BE2C (cell line): ENCODE measurements at regions not wholly inside any gene's neighbourhood (a gene's known extent, or its start where the extent isn't known, plus 50 kb on each side); places are given as distances from the start of the nearest gene placed in this dataset.

Experiments used
- DNase-seq: peaks from one replicate; pipeline ENCODE4 v3.0.0-alpha.2; 2020
- H3K27me3 ChIP-seq: fragments of 250-450 bp; sonication (Bioruptor Pico); 2 replicates; pipeline ENCODE4 v1.5.1; 2020; ENCODE audit warnings: mild to moderate bottlenecking
- H3K36me3 ChIP-seq: fragments of 250-450 bp; sonication (Bioruptor Pico); 2 replicates; pipeline ENCODE4 v1.5.1; 2020; ENCODE audit warnings: mild to moderate bottlenecking
- H3K4me1 ChIP-seq: fragments of 250-450 bp; sonication (Bioruptor Pico); 2 replicates; pipeline ENCODE4 v1.5.1; 2020
- H3K4me3 ChIP-seq: 2 replicates; pipeline ENCODE4 v1.5.1; 2011; ENCODE audit warnings: low read depth, low read length
- H3K9me3 ChIP-seq: fragments of 250-450 bp; sonication (Bioruptor Pico); 2 replicates; pipeline ENCODE4 v1.5.1; 2020
- TF ChIP-seq, protein P1 (sequence below): IDR thresholded peaks from 2 replicates; pipeline ENCODE4 v1.5.1; 2012; ENCODE audit warnings: mild to moderate bottlenecking, low read depth, low read length

GRCh38 chr14:84129007-84129406 is 1400.9 kb upstream of the FLRT2 start:
- Histone ChIP-seq H3K36me3 (no peaks in the 10 kb centered on the region), H3K4me3 (no peak overlapping the region), H3K27me3 (no peaks in the 10 kb centered on the region), H3K4me1 (no peaks in the 10 kb centered on the region), H3K9me3 (no peaks in the 10 kb centered on the region)
- no peak for DNase-seq
- TF ChIP-seq, protein P1, sequence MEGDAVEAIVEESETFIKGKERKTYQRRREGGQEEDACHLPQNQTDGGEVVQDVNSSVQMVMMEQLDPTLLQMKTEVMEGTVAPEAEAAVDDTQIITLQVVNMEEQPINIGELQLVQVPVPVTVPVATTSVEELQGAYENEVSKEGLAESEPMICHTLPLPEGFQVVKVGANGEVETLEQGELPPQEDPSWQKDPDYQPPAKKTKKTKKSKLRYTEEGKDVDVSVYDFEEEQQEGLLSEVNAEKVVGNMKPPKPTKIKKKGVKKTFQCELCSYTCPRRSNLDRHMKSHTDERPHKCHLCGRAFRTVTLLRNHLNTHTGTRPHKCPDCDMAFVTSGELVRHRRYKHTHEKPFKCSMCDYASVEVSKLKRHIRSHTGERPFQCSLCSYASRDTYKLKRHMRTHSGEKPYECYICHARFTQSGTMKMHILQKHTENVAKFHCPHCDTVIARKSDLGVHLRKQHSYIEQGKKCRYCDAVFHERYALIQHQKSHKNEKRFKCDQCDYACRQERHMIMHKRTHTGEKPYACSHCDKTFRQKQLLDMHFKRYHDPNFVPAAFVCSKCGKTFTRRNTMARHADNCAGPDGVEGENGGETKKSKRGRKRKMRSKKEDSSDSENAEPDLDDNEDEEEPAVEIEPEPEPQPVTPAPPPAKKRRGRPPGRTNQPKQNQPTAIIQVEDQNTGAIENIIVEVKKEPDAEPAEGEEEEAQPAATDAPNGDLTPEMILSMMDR: no peak

- TF ChIP-seq, protein P1: no peak
- H3K4me3 ChIP-seq: no peak overlapping the region
- H3K36me3 ChIP-seq: no peaks in the 10 kb centered on the region
- H3K27me3 ChIP-seq: no peaks in the 10 kb centered on the region
- H3K4me1 ChIP-seq: no peaks in the 10 kb centered on the region; the same call in 1 of the 2 replicates
- H3K9me3 ChIP-seq: no peaks in the 10 kb centered on the region
- no peak for DNase-seq
These were observed 1400.0 kb upstream of the FLRT2 start for GRCh38 chr14:84129941-84130340.

DNA sequence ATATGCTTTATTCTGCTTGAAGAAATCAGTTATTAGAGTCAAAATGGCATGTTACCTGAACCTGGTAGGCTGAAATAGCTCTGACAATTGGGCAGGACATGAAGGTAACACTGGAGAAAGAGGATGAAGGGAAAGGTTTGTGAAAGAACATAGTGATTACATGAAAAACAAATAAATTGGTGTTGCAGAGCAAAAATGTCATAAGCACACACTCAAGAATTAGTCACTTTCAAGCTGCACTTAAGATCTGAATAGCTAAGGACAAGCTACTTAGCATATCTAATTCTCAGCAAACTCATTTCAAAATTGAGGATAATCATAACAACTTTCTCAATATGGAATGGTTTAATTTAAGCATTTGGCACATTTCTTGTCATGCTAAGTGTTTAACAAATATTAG is 1398.0 kb upstream of the FLRT2 start:
- no peak for DNase-seq
- Histone ChIP-seq H3K4me3 (no peak overlapping the region), H3K27me3 (no peaks in the 10 kb centered on the region), H3K9me3 (no peaks in the 10 kb centered on the region), H3K36me3 (no peaks in the 10 kb centered on the region), H3K4me1 (no peaks in the 10 kb centered on the region; the same call in 1 of the 2 replicates)
- TF ChIP-seq, protein P1: no peak

- no peak for DNase-seq
- no peak overlapping the region for H3K4me3 ChIP-seq
- no peaks in the 10 kb centered on the region for H3K9me3 ChIP-seq
- no peaks in the 10 kb centered on the region for H3K36me3 ChIP-seq
- TF ChIP-seq, protein P1: no peak
- H3K27me3 ChIP-seq: no peaks in the 10 kb centered on the region
- H3K4me1 ChIP-seq: no peaks in the 10 kb centered on the region
These were observed 1385.8 kb upstream of the FLRT2 start for GRCh38 chr14:84144166-84144565.

DNA sequence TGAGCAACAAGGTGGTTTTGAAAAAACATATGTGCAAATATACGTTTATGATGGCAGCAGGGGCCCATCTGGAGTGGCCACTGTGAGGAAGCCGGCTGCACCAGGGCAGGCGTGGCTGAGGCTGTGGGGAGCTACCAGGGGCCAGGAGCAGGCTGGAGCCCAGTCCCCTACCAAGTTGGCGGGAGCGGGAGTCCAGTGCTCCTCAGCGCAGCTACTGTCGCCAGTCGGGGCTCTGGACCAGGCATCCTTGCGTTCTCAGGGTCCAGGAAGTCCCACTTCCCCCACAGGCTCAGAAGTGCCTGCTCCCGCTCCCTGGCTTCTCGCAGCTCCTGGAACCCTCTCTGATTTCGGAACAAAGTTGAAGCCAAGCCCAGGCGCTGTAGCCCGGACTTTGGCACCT is 1377.5 kb upstream of the FLRT2 start:
- Histone ChIP-seq H3K36me3 (no peaks in the 10 kb centered on the region), H3K27me3 (no peaks in the 10 kb centered on the region), H3K4me3 (no peak overlapping the region), H3K9me3 (no peaks in the 10 kb centered on the region), H3K4me1 (no peaks in the 10 kb centered on the region)
- DNase-seq: no peak
- TF ChIP-seq, protein P1: no peak

GRCh38 chr14:84162633-84163032 is 1367.3 kb upstream of the FLRT2 start:
- Histone ChIP-seq H3K9me3 (no peaks in the 10 kb centered on the region), H3K4me3 (no peak overlapping the region), H3K4me1 (no peaks in the 10 kb centered on the region), H3K27me3 (no peaks in the 10 kb centered on the region; the same call in 1 of the 2 replicates), H3K36me3 (no peaks in the 10 kb centered on the region)
- TF ChIP-seq, protein P1: no peak
- no peak for DNase-seq
